Limb (tissue), 2 donors: ENCODE measurements at regions not wholly inside any gene's neighbourhood (a gene's known extent, or its start where the extent isn't known, plus 50 kb on each side); places are given as distances from the start of the nearest gene placed in this dataset.

ENCODE experiments used
- DNase-seq, 2 donors: peaks; one replicate each; pipeline ENCODE4 v3.0.0-alpha.2; 2016; ENCODE audit errors: extremely low spot score in 2 of 2

GRCh38 chr12:90004319-90005074 lies 295.9 kb upstream of the ATP2B1 start:
- no peak for DNase-seq

- DNase-seq = no peak
Observed at GRCh38 chr12:90003688-90004087, 295.1 kb upstream of the ATP2B1 start.

GRCh38 chr12:90000721-90001120 lies 292.1 kb upstream of the ATP2B1 start:
- DNase-seq = no peak

- peak in 1 of 2 donors; percentile 75 for DNase-seq
Observed at GRCh38 chr12:89999699-90000505, 291.3 kb upstream of the ATP2B1 start.

DNA sequence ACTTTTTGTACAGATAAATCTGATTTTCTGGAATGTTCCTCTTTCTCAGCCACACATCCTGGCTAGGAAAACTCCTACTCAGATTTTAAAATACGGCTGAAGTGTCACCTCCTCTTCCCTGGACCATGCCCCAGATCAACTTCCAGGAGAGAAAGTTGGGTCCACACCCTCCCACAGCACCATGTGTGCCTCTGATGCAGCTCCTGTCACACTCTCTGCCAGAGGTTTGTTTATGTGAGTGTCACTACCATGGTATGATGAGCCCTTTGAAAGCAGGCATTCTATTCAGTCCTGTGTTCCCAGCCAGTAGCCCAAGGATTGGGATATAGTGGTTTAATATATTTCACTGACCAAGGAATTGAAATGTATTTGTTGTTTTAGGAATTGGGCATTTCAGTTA lies 287.2 kb upstream of the ATP2B1 start:
- no peak for DNase-seq

- DNase-seq = no peak
Observed at GRCh38 chr12:89994911-89995310, 286.3 kb upstream of the ATP2B1 start.

DNA sequence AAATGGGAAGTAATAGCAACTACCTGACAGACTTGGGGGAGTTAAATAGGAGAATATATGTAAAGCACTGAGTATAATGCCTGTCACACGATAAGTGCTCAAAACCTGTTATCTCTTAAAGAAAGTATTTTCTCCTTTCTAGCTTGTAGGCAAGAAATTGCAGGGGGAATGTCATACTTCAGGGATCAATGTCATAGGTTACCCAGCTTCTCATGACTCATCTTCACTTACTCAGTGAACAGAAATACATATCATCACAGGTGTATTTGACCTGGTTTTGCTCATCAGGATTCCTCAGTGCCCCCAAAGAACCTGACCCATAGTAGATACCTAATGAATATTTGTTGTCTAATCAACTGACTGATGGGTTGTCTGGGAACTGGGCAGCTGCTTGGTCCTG lies 285.0 kb upstream of the ATP2B1 start:
- no peak for DNase-seq

DNA sequence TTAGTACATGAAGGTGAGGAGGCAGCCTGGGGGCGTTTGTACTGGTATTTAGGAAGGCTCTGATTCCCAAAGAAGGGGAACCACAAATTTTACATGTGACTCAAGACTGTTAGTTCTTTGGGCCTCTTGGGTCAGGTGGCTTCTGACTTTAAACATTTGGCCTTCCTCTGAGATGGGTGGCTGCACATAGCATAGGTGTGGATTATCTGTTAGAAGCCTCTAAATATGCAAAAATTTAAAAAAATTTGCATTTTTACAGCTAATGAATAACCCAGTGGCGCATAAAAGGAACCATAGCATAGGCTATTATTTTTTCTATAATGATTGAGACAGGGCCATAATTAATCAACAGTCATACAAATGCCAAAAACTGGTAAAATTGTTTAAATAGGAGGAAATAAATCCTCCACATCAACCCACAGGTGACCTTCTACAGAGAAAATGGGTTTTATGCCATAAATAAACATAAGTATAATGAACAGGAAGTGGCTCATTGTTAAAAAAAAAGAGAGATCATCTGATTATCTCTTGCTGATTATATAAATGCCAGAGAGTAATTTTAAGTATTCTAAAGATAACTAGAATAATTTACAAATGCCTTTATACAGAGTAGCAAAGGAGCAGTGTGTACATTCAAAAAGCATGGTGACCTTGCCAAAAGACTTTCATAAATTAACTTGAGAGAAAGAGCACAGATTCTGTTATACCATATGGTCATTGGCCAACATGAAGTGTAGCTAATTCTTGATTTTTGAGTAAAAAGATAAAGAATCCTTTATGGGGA lies 284.2 kb upstream of the ATP2B1 start:
- DNase-seq = no peak

GRCh38 chr12:89991807-89992590 lies 283.4 kb upstream of the ATP2B1 start:
- no peak for DNase-seq

DNA sequence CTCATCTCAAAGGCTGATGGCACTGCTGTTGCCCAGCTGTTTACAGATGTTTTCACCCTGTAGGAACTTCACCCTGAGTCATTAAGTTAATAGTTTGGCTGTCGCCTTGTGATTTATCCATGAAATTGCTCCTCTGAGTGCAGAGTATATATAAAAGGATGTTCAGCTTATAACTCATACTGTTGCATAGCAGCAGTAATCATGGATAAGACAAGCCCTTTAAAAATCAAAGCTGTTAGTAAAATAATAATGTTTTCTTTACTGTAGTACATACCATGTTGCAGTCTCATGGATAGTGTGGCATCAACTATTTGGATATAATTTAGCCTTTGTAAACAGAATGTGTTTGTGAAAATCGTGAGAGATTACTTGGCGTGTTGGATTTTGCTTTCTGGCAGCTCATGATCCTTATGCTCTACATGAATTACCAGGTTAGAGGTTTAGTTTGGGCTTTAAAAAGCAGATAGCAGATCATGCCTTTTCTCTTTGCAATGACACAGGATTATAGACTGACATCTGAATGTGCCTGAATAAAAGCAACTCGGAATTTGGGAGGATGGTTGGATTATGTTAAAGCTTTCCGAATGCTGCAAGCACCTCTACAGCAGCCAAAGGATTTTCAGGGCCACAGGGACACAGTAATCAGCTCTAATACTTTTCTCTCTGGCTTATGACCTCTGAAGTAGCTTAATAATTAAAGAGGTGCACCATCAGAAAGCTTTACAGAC lies 279.7 kb upstream of the ATP2B1 start:
- DNase-seq = no peak

- no peak for DNase-seq
Observed at GRCh38 chr12:89985935-89986334, 277.3 kb upstream of the ATP2B1 start.

GRCh38 chr12:89984846-89985245 lies 276.2 kb upstream of the ATP2B1 start:
- DNase-seq = no peak

GRCh38 chr12:89983622-89984021 lies 275.0 kb upstream of the ATP2B1 start:
- DNase-seq = no peak

DNA sequence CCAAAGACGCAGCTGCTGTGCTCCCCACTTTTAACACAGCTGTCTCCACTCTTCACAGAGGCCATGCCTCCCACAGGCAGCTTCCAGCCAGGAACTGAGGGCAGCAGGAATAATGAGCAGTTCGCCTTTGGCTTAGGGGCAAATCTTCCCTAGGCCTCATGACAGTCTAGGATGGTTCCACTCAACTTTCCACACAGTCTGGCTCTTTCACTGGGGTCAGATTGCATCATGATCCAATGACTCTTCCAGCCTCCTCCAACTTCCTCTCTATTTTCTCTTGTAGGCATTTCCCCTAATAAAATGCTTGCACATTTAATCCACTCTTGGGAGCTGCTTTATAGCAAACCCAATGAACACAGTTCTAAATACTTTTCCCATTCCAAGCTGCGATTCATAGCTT lies 271.6 kb upstream of the ATP2B1 start:
- DNase-seq = peak in 1 of 2 donors; percentile 36

DNA sequence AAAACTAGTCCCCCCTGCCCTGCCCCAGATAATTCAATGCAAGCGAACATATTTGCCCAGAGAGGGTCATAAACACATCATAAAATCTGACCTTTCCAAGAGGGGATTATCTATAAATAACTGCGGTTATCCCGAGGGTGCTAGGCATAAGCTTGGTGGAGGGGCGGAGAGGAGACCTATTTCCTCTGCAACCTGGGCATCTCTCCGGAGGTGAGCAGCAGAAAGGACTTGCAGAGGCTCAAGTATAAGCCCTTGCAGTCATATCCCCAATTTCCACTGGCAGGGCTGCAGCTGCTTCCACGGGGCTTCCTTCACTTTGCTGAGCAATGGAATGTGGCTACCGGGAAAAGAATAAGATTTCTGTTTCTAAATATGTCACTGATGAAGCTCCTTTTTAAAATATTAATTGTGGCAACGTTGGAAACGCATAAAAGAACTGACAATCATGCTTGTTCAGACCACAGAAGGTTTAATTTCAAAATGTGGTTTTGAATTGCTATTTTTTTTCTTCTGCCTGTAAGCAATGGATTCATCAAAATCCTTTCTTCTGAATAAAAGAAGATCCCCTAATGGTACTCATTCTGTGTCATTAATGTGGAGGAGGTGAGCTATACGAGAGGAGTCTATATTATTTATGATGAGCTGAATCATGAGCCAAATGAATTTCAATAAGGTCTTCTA lies 268.9 kb upstream of the ATP2B1 start:
- peak in 1 of 2 donors; percentile 5 for DNase-seq

DNA sequence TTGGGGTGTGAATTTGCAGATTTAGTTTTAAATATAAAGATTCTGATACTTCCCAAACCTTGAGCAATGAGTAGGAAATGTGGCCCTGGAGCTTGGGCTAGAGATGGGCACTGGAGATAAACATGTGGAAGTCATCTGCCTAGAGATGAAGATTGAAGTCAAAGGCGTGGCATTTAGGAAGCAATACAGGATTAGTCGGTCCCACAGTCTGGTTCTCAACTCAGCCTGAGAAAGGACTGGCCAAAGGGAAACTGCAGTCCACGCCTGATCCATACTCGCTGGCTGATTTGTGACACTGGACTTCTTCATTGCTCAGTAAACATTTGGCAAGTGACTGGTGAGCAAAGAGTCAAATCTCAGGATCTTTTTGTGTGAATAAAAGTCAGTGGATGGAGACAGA lies 268.2 kb upstream of the ATP2B1 start:
- DNase-seq = no peak

DNA sequence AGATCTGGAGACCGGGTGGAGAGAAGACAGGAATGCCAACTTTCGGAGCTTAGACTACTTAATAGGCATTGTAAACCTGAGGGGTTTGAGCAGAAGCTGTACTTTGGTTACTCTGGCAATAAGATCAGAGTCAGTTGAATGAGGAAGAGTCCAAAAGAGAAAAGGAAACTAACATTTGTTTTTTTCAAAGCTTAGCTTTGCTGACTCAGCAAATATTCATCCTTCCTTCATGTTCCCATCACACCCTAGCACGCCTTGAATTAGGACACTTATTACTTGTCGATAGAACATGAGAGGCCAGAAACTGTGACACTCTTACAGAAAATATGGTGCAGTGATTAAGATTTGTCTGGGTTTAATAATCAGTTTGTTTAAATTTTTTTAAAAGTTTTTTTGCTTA lies 266.9 kb upstream of the ATP2B1 start:
- no peak for DNase-seq

DNA sequence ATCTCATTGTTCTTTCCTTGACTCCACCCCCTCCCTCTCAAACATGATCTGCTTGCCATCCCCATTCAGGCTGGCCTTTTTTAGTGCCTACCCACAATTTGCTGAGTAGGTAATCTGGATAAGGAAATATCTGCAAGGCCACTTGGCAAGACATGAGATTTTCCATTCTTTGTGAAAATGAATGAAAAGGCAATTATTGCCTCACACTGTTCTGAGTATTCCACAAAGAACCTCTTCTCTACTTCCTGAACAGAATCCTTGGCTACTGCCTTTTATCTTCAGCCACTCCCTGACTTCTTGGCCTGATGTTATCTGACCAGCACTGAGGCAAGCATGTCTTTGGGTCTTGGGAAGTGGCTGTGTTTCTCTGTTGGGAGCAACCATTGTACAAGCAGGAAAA lies 263.2 kb upstream of the ATP2B1 start:
- DNase-seq = no peak

DNA sequence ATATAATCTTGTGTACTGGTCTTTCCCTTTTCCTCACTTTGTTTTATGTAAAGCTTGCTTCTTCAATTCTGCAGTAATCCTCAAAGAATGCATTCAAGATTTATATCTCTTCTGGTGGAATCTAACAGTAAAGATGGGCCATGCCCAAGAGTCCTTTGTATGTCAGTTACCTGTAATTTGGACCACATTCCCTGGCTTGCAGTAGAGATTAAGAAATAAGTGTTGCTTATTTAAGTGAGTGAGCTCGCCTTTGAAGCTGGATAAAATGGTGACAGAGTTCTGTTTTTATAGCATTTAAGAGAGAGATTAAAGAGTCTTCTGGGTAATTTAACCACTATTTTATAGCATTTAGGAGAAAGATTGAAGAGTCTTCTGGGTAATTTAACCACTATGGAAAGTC lies 262.1 kb upstream of the ATP2B1 start:
- no peak for DNase-seq

GRCh38 chr12:89969093-89969492 lies 260.5 kb upstream of the ATP2B1 start:
- DNase-seq = no peak
